Right lobe of liver (tissue), 4 donors: ENCODE measurements at regions not wholly inside any gene's neighbourhood (a gene's known extent, or its start where the extent isn't known, plus 50 kb on each side); places are given as distances from the start of the nearest gene placed in this dataset.

Source experiments
- CTCF ChIP-seq, 4 donors: fragments of 200-600 bp in 3 of 4; fragments of 450-650 bp in 1 of 4; IDR thresholded peaks; one replicate each; pipeline versions ENCODE4 v1.5.1 to v1.8.0; 2016 to 2022; ENCODE audit warnings: antibody characterized with exemption in 4 of 4, mild to moderate bottlenecking in 2 of 4
- POLR2A ChIP-seq: fragments of 450-650 bp; IDR thresholded peaks from one replicate; pipeline ENCODE4 v1.6.1; 2017; ENCODE audit warnings: antibody characterized with exemption, mild to moderate bottlenecking
- donor health status: DM: no; HTN: no; CAD: no.
- donor health status: DM: no; HTN: no; CAD: no.
- donor health status: DM: no; HTN: yes; CAD: no.

GRCh38 chr19:30883071-30883470 lies 466.2 kb downstream of the TSHZ3 start:
- TF ChIP-seq CTCF (IDR thresholded peaks at IDR 0.05) (no peak), POLR2A (no peak)
